ENCODE measurements at regions not wholly inside any gene's neighbourhood (a gene's known extent, or its start where the extent isn't known, plus 50 kb on each side); places are given as distances from the start of the nearest gene placed in this dataset.

DNA sequence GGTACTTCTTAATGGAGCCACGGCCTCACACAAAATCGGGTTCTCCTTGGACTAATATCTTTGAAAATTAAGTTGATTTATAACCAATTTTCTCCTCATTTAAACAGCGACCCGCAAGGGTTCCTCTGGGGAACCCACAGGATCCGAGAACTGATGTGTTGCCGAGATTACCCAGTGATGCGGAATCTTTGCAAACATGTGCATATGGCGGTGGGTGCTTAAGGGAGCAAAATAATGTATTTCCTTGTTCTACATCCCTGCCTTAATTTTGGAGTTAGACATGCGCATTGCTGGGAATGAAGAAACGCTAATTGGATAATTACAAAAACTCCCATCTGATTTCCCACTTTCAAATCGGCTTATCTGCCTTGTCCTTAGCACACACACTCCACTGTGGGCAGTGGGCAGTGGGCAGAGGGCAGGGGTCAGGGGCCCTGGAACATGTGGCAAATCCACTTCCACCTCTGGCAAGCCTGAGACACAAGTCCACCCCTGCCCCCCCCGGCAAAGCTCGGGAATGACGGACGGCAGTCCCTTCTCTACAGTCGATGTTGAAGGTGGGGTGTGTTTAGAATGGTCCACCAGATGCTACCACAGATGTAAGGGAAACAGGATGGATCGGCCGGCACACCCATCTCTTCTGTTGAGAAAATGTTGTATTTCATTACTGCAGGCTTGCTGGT is 137.4 kb upstream of the CDH4 start:
- no peak for DNase-seq (ENCODE audit: low read depth, low spot score)

DNA sequence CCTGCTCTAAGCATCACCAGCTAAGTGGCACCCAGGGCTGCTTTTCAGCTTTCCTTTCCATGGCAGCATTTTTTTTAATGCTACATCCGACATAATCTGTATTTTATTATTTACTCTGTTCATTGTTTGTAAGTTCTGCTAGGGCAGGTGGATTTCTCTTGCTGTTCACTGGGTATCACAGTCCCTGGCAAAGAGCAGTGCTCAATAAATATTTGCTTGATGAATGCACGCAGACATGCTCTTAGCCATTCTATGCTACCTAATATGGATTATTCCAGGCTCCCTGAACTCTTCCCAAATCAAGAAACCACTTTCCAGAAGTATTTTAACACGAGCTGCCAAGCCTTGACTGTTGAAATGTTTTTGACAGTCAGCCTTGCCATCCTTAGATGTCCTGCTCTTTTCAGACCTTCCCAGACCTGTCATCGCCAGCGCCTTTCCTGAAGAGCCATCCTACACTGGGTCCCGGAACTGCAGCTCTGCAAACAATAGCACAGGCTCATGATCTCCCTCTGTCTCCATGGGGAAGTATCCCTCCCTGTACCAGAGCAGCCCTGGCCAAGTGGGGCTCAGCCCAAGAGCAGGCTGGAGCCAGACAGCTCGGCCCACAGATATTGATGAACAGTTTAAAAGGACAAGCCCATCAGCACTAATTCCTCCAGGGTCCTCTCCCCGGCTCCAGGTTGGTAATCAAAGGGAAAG is 136.5 kb upstream of the CDH4 start:
- no peak for DNase-seq (ENCODE audit: low read depth, low spot score)

DNA sequence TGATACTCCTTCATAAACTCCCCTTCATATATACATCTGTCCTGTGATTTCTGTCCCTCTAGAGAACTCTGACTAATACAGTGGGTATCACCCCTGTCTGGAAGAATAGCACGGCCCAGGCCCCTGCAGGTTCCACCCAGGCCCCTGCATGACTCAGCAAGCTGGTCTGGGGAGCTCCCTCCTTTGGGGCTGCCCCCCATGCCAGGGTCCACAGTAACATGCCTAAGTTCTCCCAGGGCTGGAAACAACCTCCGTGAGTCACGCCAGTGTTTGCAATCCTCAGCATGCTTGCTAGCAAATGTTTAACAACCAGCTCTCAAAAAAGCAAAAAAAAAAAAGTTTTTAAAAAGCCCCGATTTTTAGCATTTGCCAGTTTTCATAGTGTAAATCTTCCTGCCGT is 134.3 kb upstream of the CDH4 start:
- DNase-seq (ENCODE audit: low read depth, low spot score) = no peak

DNA sequence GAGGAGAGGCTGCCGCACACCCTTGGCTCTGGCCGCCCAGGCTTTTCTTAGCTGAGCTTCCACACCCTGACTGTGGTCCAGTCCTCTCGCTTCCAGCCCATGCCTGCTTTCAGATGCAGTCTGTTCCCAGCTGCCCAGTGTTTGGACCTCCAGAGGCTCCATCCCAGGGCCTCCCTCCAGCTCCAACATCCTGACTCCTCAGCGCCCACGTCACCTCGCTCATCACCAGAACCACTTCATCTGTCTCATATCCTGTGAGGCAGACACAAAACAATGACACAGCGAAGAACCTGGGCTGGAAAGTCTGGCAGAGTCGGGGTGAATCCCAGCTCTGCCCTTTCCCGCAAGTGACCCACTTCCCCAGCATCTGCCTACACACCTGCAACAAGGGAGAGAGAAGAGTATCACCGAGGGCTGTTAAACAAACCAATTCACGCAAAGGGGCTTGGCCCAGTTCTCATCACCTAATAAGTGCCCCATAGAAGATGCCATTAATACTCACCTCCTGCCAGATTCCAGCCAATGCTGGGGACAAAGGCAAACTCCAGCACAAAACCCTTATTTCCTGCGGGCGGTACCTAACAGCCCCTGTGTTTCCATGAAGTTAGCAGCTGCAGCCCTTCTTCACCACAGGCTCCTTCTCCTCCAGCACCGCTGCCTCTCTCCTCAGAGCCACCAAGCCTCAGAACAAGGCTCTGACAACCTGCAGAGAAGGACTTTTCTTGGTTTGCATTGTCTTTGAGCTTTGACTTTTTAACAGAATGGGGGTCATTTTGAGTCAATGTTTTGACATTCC is 133.4 kb upstream of the CDH4 start:
- no peak for DNase-seq (ENCODE audit: low read depth, low spot score)

DNA sequence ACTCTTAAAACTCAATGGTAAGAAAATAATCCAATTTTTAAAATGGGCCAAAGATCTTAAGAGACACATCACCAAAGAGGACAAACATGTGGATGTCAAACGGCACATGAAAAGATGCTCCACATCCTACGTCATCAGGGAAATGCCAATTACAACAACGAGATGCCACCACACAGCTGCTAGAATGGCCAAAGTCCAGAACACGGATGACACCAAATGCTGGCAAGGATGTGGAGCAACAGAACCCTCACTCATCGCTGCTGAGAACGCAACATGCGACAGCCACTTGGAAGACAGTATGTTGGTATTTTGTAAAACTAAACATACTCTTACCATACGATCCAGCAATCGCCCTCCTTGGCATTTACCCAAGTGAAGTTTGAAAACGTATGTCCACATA is 132.8 kb upstream of the CDH4 start:
- no peak for DNase-seq (ENCODE audit: low read depth, low spot score)

DNA sequence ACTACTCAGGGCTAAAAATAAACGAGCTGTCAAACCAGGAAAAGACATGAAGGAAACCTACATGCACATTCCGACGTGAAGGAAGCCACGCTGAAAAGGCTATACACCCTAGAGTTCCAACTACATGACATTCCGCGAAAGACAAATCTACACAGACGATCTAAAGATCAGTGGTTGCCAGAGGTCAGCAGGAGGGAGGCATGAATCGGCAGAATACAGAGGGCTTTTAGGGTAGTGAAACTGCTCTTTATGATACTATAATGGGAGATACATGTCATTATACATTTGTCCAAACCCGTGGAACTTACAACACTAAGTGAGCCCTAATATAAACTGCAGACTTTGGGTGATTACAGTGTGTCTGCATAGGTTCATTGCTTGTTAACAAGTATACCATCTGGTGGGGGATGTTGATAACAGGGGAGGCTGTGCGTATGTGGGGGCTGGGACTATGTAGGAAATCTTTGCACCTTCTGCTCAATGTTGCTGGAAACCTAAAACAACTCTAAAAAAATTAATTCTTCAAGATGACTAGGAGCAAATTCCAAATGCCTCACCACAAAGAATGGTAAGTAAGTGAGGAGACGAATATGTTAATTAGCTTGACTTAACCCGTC is 132.2 kb upstream of the CDH4 start:
- no peak for DNase-seq (ENCODE audit: low read depth, low spot score)

DNA sequence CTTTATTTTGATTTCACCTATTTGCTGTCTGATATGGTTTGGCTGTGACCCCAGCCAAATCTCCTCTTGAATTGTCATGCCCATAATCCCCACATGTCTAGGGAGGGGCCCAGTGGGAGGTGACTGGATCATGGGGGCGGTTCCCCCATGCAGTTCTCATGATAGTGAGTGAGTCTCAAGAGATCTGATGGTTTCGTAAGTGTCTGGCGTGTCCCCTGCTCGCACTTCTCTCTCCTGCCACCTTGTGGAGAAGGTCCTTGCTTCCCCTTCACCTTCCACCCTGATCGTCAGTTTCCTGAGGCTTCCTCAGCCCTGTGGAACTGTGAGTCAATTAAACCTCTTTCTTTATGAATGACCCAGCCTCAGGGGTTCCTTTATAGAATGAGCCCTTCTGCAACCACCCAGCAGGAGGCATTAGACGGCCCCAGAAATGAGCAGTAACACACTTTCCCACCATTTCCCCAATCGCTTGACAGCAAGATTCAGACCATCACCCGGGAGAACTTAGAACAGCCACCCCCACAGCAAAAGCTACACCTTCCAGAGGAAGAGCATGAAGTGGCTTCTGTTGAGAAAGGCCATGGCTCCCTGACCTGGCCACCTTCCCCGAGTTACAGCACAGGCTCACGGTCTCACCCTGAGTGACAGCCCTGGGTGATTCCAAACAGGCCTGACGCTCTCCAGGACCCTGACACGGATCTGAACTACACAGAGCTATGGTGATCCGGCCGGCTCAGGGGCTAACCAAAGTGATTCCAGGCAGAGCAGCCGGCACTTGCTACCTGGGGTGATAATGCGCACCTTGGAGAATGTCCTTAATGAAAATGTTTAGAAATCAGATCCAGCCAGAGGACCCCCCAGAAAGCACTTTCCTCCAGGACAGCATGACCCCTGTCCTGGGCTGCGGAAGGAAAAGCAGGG is 131.2 kb upstream of the CDH4 start:
- peak; percentile 7 for DNase-seq (ENCODE audit: low read depth, low spot score)

DNA sequence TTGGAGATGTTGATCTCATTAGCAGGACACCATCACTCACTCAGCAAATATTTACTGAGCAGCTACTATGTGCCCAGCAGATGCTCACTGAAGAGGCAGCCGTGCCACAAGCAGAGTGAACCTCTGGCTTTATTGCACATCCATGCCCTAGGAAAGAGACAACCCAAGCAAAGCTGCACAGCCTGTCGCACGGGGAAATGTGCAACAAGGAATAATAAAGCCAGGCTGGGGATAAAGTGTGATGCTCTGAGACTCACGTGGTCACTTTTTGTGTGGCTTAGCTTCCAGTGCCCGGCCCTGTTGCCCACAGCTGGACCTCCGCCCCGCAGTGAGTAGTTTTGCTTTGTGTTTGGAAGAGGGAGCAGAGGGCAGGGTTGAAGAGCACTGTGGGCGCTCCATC is 130.4 kb upstream of the CDH4 start:
- DNase-seq (ENCODE audit: low read depth, low spot score) = no peak

DNA sequence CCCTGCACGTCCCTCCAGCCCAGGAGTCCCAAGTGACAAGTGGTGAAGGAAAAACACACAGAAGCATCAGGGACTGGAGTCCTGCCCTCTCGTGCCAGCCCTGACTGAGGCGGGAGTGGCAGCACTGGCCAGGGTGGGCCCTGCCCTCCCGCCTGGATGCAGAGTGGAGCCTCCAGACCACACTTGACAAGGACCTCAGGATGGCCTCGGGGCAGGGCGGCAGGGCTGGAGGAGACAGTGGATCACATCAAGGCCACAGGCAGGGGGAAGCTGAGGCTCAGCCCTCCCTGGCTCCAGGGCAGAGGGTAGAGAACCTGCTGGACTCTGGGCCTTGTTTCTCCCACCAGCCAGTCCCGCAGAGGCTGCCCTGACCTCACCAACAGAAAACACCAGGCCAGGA is 128.8 kb upstream of the CDH4 start:
- no peak for DNase-seq (ENCODE audit: low read depth, low spot score)

DNA sequence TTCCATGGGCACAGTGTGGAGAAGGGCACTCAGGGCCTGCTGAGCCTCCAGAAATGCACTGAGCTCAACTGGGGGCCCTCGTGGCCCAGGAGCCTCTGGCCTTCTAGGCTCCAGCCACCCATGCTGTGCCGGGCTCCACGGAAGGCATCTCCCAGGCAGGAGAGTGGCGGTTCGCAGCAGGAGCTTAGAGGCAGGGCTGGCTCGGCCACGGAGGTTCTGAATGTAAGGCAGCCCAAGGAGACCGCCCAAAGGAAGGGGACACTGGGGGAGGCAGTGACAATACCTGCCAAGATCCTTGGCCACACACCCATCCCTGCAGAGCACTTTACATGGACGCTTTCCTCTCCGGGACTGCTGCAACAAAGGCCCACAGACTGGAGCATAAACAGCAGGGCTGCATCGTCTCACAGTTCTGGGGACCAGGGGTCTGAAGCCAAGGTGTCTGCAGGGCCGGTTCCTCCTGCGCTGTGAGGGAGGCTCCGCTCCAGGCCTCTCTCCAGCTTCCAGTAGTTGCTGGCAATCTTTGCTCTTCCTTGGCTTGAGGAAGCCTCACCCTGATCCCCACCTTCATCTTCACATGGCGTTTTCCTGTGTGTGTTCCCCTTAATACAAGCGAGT is 128.2 kb upstream of the CDH4 start:
- DNase-seq (ENCODE audit: low read depth, low spot score) = no peak

DNA sequence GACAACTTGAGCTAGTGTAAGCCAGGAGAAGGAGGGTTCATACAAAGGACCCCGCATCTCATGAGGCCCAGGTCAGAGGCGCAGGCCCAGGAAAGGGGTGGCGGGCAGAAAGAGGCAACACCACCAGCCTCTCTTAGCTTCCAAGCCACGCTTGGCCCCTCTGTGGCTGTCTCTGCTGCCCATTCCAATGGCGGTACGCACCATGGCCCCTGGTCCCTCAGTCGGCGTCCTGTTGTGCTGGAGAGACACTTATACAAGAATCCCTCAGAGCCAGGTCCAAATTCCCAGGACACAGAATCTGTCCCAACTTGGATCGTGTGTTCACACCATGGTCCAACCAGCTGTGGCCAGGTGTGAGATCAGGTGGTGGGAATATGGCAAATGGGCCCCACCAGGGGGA is 127.0 kb upstream of the CDH4 start:
- DNase-seq (ENCODE audit: low read depth, low spot score) = no peak

DNA sequence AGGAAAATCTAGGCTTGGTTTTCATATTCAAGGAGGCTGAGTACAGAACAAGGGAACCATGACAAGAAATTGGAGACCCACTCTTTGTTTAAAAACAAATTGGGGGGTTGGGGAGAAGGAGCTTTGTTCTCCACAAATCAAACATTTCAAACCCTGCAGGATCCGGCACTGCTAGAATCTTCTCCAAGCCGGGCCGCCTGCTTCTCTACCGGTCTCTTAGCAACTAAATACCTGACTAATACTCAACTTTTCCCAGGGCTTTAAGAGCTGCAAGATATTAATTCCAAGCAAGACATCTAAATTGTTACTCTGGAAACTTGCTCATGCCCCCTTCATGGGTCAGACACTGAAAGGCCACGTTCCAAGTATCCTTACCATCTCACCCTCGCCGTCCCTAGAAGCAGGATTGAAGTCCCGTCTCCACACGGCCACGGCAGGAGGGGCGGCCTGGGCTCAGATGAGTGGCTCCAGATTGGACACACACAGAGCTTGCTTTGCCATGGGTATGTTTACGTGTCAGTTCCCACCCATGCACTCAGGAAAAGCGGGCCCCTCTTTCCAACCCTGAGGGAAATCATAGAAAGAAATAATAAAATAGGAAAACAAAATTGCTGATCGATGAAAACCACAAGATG is 126.4 kb upstream of the CDH4 start:
- no peak for DNase-seq (ENCODE audit: low read depth, low spot score)

DNA sequence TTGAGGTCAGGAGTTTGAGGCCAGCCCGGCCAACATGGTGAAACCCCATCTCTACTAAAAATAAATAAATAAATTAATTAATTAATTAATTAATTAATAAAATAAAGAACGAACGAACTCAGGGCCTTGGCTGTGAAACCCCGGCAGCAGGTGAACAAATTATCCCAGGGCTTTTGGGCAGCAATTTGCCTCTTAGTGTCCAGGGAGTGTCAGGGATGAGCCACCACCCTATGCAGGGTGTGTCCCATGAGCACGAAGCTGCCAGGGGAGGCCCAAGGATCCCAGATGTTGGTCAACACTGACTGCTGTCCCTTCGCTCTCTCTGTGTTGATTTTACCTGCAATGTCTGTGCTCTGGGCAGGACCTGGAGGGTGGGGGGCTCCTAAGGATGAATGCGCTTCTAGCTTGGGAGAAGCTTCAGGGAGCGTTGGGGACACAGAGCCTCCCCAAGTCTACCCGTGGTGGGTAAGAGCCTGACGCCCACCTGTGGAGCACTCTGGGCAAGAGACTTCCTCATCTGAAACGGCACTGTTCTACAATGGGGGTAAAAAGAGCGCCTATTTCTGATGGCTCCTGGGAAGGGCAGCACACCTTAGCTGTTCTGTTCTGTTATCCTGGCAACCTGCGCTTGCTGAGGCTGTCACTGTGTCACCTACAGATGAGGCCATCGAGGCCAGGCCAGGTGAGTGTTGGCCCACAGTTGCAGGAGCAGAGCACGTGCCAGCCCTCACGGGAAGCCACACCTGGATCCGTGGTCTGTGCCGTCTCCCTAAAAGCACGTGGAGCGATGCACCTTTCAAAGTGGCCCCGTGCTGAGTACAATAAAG is 125.5 kb upstream of the CDH4 start:
- no peak for DNase-seq (ENCODE audit: low read depth, low spot score)

DNA sequence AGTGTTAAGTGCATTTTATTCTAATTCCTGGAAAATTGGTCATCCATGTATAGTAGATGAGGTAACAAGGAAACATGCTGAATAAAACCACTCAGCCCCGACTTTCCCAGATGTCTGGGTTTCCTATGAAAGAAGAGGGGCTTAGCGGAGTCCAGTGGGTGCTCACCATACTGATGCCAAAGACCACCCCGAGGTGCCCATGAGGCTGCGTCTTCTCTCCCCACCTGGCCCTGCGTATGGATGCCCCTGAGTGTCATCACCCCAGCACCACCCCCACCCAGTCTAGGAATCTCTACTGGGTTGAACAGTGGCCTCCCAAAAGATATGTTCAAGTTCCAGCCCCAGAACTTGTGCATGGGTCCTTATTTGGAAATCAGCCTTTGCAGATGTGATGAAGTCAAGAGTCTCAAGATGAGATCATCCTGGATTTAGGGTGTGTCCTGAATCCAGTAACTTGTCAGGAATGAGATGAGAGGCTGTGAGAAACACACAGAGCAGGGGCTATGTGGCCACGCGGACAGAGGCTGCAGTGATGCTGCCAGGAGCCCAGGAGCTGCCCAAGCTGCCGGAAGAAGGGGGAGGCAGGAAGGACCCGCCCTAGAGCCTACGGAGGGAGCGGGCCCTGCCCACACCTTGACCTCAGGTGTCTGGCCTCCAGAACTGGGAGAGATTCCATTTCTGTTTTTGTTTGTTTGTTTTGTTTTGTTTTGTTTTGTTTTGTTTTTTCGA is 124.6 kb upstream of the CDH4 start:
- DNase-seq (ENCODE audit: low read depth, low spot score) = no peak

DNA sequence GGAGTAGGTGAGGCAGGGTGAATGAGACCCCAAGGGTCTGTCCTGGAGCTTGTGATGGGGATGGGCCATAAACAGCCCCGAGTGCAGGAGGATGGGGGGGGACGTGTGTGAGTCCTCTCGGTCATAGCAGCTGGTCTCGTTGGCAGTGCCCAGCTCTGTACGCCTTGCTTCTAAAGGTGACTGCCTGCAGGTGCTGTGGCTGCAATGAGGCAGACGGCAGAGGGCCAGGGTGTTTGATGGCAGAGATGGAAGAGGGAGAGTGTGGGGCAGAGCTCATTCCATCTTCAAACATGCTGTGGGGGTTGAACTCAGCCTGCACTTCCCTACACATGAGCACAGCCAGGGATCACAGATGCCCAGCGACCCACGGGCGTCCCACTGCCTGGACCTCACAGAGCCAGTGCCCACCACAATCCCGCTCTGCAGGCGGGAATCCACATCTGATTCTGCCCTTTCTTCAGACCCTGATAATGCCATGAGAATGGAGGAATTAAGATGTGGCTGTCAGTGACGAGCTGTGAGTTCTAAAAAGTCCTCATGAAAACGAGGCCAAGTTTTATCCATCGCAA is 123.3 kb upstream of the CDH4 start:
- no peak for DNase-seq (ENCODE audit: low read depth, low spot score)

DNA sequence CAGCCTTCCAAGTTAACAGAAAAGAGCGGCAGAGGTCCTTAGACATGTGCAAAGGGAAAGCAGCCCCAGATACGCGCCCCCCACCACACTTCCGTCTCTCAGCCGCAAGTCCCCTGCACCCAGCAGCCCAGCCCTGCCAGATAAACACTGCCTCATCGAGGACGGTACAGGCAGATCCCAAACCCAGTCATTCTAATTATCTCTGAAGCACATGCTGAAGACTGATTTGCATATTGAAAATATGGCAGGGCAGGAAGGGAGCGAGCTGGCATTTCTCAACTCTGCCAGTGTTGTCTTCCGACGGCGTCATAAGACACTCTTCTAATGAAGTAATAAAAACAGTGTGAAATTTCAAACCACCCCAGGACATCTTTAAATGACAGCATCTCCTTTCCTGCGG is 122.8 kb upstream of the CDH4 start:
- DNase-seq (ENCODE audit: low read depth, low spot score) = no peak

DNA sequence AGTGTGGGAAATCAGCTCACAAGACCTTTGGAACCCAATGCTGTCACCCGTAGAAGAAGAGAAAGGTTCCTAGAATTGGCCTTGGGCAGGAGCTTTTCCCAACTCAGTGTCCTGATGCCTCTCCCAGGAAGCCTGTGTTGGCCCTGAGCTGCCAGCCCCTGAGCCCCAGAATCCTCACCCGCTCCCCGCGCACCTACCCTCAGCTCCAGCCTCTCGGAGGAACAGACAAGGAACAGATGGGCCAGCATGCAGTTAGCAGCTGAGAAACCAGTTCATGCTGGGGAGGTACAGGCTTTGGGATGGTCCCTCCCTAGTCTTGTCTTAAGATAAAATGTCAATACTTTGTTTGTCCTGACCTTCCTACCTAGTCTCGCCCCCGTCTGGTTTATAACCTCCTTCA is 121.9 kb upstream of the CDH4 start:
- no peak for DNase-seq (ENCODE audit: low read depth, low spot score)

DNA sequence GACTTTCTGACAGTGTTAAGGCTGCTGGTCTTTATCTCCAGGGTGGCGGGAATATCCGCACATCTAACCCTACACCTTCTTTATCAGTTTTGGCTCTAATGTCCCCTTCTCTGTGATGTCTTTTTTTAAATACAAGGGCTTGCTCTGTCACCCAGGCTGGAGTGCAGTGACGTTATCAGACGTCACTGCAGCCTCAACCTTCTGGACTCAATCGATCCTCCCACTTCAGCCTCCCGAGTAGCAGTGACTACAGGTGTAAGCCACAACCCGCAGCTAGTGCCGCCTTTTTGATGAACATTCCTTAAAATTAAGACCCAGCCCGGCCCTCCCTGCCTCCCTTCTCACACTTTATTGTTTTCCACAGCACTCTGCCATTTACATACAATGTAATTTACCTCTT is 120.1 kb upstream of the CDH4 start:
- no peak for DNase-seq (ENCODE audit: low read depth, low spot score)
